ENCODE measurements at regions not wholly inside any gene's neighbourhood (a gene's known extent, or its start where the extent isn't known, plus 50 kb on each side); places are given as distances from the start of the nearest gene placed in this dataset.

DNA sequence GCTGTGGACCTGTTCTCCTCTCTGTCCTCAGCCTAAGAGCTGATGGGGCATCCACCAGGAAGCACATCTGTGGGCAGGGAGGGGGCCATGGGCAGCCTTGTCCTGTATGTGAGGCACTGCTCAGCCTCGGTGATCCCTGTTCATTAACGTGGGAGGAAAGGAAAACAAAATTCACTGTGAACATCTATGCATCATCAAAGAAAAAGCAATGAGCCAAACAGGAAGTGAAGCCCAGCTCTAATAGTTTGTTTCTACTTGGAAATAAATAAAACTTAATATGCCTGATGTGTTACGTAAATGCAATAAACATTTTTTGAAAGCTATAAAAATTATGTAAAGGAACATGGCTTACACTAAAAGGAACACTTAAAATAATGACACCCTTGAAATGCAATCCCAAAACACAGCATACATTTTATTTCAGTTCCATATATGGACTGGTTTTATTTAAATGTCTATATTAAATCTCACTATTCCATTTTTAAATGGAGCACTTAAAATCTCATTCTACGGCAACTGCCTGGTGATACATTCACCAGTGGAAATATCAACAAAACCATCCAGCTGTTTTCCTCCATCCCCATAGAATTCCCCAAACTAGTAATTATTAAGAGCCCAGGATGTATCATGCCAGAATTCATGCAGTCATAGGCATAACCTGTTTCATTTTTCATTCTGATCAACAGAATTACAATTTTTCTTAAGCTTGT is 78.3 kb downstream of the ZNF280B start:
- ChIA-PET POLR2A (no interaction called here), CTCF (interaction anchor here (1.1 to 1.7 kb wide), 3 partner anchors 8 to 1213 kb away, joined by 3 to 6 read pairs (median 3); no protein-coding TSS in a partner anchor)

DNA sequence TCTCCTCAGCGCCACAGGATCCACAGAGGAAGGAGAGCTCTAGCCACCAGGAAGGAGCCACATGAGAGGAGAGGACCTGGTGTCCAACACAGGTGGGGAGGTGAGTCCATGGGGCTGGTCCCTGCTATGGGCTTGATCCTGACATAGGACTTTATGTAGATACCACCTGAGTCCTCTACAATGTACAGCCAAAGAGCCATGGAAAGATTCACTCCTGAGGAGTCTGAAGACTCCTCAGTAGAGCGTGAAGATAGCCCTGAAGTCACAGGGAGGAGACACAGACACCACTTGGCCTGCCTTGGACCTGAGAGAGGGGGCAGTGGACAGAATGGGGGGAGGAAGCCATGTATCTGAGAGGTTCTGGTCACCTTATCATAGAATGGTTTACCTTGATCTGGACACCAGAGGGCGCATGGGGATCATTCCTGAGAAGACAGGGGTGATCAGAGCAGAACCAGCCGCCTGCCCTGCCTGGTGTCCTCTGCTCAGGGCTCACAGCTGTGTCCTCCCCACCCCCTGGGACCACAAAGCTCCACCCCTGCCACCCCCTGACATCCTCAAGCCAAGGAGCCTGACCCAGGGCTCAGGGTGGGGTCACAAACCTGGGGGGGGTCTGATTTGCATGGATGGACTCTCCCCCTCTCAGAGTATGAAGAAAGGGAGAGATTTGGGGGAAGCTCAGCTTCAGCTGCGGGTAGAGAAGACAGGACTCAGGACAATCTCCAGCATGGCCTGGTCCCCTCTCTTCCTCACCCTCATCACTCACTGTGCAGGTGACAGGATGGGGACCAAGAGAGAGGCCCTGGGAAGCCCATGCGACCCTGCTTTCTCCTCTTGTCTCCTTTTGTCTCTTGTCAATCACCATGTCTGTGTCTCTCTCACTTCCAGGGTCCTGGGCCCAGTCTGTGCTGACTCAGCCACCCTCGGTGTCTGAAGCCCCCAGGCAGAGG is 77.0 kb downstream of the ZNF280B start:
- POLR2A ChIA-PET: no interaction called here
- CTCF ChIA-PET: interaction anchor here (1.1 to 1.7 kb wide), 3 partner anchors 9 to 1211 kb away, joined by 3 to 6 read pairs (median 3); no protein-coding TSS in a partner anchor

DNA sequence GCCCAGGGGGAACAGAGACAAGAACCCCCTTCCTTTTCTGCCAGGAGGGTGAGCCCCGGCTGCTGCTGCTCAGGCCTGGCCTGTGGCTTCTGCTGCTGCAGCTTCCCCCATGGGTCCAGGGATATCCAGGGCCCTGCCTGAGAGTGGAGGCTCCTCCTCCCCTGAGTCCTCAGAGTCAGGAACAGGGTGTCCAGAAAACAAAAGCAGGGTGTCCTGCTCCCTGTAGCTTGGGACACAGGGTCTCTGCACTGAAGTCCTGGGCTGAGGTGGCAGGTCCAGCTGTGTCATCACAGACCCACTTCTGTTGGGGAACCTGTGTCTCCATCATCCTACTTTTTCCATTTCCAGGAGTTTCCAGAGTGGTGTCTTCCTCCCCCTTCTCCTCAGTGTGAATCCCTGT is 76.1 kb downstream of the ZNF280B start:
- POLR2A ChIA-PET: no interaction called here
- CTCF ChIA-PET: no interaction called here

DNA sequence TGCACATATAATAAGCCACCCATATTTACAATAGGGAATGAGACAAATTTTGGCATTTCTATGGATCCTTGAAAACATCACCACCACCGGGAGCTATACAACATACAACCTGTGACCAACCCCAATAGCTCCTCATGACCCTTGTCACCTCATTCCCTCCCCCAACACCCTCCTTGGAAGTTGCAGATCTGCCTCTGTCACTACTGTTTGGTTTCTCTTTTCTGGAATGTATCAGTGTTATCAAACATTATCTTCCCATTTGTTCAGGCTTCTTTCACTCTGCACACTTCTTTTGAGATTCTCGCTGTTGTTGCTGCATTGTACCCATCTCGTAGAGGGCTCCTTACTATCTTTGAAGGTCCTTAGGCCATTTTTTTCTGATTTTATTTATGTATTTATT is 75.6 kb downstream of the ZNF280B start:
- CTCF ChIA-PET: no interaction called here
- POLR2A ChIA-PET: no interaction called here

DNA sequence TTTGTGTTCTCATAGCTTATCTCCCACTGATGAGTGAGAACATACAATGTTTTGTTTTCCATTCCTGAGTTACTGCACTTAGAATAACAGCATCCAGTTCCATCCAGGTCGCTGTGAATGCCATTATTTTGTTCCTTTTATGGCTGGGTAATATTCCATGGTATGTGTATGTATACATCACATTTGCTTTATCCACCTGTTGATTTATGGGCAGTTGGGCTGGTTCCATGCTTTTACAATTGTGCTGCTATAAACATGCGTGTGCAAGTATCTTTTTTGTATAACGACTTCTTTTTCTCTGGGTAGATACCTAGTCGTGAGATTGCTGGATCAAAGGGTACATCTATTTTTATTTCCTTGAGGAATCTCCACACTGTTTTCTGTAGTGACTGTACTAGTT is 74.8 kb downstream of the ZNF280B start:
- ChIA-PET CTCF (no interaction called here), POLR2A (no interaction called here)
